Colonic mucosa (tissue), 4 donors: ENCODE measurements at regions not wholly inside any gene's neighbourhood (a gene's known extent, or its start where the extent isn't known, plus 50 kb on each side); places are given as distances from the start of the nearest gene placed in this dataset.

Experiments
- DNase-seq: peaks from one replicate; pipeline ENCODE4 v3.0.0-alpha.2; 2020
- H3K27ac ChIP-seq: fragments of 200-600 bp; one replicate; pipeline ENCODE4 v1.8.0; 2021
- H3K27me3 ChIP-seq: fragments of 200-600 bp; one replicate; pipeline ENCODE4 v1.8.0; 2021
- H3K36me3 ChIP-seq: fragments of 200-600 bp; one replicate; pipeline ENCODE4 v1.8.0; 2021
- H3K4me1 ChIP-seq: fragments of 200-600 bp; one replicate; pipeline ENCODE4 v1.8.0; 2021; ENCODE audit warnings: mild to moderate bottlenecking
- H3K4me3 ChIP-seq: fragments of 200-600 bp; one replicate; pipeline ENCODE4 v1.8.0; 2021
- H3K9ac ChIP-seq, 2 donors: one replicate each; pipeline ENCODE4 v1.7.0; 2013; ENCODE audit warnings: control low read depth in 2 of 2, low read depth in 2 of 2, low read length in 2 of 2
- H3K9me3 ChIP-seq: fragments of 200-600 bp; one replicate; pipeline ENCODE4 v1.8.0; 2021
- CTCF ChIP-seq: fragments of 200-600 bp; IDR thresholded peaks from one replicate; pipeline ENCODE4 v1.8.0; 2022; ENCODE audit warnings: antibody characterized with exemption, mild to moderate bottlenecking
- intact Hi-C: fragments of 100-400 bp; cut with DNase I; formaldehyde crosslinking; loops from one replicate; pipeline ENCODE4 v1.14.1; 2022
- donor health status: healthy.
- donor health status: DM: no; HTN: no; CAD: no.
- donor health status: DM: no; HTN: no; CAD: no.

GRCh38 chr1:29785554-29785953 lies 549.2 kb downstream of the PTPRU start:
- peak; percentile 6 for DNase-seq
- Histone ChIP-seq H3K4me1 (no peaks in the 10 kb centered on the region), H3K4me3 (no peak overlapping the region), H3K27ac (no peak overlapping the region), H3K27me3 (no peaks in the 10 kb centered on the region), H3K9ac (no peak overlapping the region), H3K9me3 (no peaks in the 10 kb centered on the region), H3K36me3 (no peaks in the 10 kb centered on the region)
- TF ChIP-seq CTCF, result no peak
- intact Hi-C loops, result no loop called here

GRCh38 chr1:29785137-29785527 lies 548.8 kb downstream of the PTPRU start:
- Histone ChIP-seq H3K27me3 (no peaks in the 10 kb centered on the region), H3K9ac (no peak overlapping the region), H3K36me3 (no peaks in the 10 kb centered on the region), H3K27ac (no peak overlapping the region), H3K9me3 (no peaks in the 10 kb centered on the region), H3K4me3 (no peak overlapping the region), H3K4me1 (no peaks in the 10 kb centered on the region)
- no peak for TF ChIP-seq CTCF
- intact Hi-C loops, result no loop called here
- DNase-seq, result peak; percentile 9

- DNase-seq, result peak; percentile 10
- Histone ChIP-seq H3K4me1 (no peaks in the 10 kb centered on the region), H3K27ac (no peak overlapping the region), H3K9me3 (no peaks in the 10 kb centered on the region), H3K4me3 (no peak overlapping the region), H3K27me3 (no peaks in the 10 kb centered on the region), H3K9ac (no peak overlapping the region), H3K36me3 (no peaks in the 10 kb centered on the region)
- intact Hi-C loops, result no loop called here
- no peak for TF ChIP-seq CTCF
Measured at GRCh38 chr1:29784276-29785136, 548.2 kb downstream of the PTPRU start.

- no peaks in the 10 kb centered on the region for H3K9me3 ChIP-seq
- intact Hi-C loops, result no loop called here
- no peaks in the 10 kb centered on the region for H3K4me1 ChIP-seq
- H3K4me3 ChIP-seq, result no peak overlapping the region
- no peaks in the 10 kb centered on the region for H3K27me3 ChIP-seq
- no peak for TF ChIP-seq CTCF
- no peak overlapping the region for H3K9ac ChIP-seq
- no peaks in the 10 kb centered on the region for H3K36me3 ChIP-seq
- DNase-seq, result peak; percentile 10
- H3K27ac ChIP-seq, result no peak overlapping the region
Measured at GRCh38 chr1:29783508-29784275, 547.4 kb downstream of the PTPRU start.

DNA sequence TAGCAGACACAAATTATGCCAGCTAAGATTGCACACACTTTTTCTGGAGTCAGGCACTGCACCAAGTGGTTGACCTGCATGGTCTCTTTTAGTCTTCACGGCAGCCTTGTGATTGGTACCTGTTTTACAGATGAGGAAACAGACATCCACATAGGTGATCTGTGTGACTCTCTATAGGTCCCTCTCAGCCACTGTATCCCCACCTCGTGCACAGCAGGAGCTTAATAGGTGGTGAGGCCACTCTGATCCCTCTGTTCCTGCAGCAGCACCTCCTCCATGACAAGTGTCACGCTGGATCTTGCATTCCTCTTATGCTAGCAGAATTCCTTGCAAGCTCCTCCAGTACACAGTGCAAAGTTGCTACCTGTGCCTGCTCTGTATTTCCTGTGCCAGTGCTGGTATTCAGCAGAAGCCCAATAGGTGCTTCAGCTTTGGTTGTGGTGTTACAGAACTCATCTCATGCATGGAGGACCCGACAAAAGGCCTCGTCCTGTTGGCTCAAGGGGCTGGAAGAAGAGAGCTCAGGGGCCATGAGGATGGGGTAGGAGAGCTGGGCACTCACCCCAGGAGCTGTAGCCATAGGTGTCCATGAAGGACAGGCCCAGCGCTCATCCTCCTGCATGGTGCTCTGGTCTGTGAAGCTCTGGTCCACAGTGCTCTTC lies 546.7 kb downstream of the PTPRU start:
- intact Hi-C loops, result no loop called here
- DNase-seq, result peak; percentile 2
- H3K27me3 ChIP-seq, result no peaks in the 10 kb centered on the region
- no peak overlapping the region for H3K9ac ChIP-seq
- no peak for TF ChIP-seq CTCF
- H3K9me3 ChIP-seq, result no peaks in the 10 kb centered on the region
- no peak overlapping the region for H3K27ac ChIP-seq
- H3K36me3 ChIP-seq, result no peaks in the 10 kb centered on the region
- no peaks in the 10 kb centered on the region for H3K4me1 ChIP-seq
- no peak overlapping the region for H3K4me3 ChIP-seq
